Transverse colon (tissue), 3 donors: ENCODE measurements at regions not wholly inside any gene's neighbourhood (a gene's known extent, or its start where the extent isn't known, plus 50 kb on each side); places are given as distances from the start of the nearest gene placed in this dataset.

Experiments used
- EP300 ChIP-seq: sonication (generic); formaldehyde crosslinking; IDR thresholded peaks from one replicate; pipeline ENCODE4 v1.6.1; 2017; ENCODE audit warnings: antibody characterized with exemption, low read depth
- TF ChIP-seq, protein P1 (sequence below), 5 experiments: fragments of 200-600 bp in 3 of 5; fragments of 450-650 bp in 2 of 5; sonication (generic) in 3 of 5; IDR thresholded peaks; 1 replicate in 2 of 5; 2 replicates in 3 of 5; pipeline ENCODE4 v1.5.1; 2016 to 2017; ENCODE audit warnings: antibody characterized with exemption in 5 of 5, inconsistent platforms in 3 of 5, mild to moderate bottlenecking in 2 of 5, moderate library complexity in 1 of 5

DNA sequence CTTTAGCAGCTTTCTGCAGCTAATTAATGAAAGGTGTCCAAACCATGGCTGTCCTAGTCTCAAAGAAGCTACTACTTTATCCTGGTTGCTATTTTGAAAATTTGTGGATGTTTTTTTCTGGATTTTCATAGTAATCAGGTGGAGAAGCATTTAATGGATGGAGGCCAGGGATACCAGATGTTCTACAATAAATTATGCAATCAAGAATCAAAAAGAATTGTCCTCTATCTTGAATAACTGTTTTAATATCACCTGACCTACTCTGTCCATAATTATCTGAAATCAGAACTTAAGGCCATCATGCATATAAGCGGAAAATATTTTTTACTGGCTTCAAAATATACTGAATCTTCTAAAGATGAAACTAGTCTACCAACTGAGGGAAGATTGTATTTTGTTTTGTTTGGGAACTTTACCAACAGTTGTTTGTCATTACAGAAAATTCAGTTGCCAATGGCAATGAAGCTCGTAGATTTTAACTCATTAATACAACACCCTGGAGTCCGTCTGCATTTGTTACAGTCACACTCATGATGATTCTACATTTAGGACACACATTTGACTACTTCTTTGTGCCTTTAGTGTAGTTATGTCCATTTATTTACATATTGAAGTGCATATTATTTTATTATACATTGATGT, 762.3 kb upstream of the GRM7 start:
- TF ChIP-seq, protein P1, sequence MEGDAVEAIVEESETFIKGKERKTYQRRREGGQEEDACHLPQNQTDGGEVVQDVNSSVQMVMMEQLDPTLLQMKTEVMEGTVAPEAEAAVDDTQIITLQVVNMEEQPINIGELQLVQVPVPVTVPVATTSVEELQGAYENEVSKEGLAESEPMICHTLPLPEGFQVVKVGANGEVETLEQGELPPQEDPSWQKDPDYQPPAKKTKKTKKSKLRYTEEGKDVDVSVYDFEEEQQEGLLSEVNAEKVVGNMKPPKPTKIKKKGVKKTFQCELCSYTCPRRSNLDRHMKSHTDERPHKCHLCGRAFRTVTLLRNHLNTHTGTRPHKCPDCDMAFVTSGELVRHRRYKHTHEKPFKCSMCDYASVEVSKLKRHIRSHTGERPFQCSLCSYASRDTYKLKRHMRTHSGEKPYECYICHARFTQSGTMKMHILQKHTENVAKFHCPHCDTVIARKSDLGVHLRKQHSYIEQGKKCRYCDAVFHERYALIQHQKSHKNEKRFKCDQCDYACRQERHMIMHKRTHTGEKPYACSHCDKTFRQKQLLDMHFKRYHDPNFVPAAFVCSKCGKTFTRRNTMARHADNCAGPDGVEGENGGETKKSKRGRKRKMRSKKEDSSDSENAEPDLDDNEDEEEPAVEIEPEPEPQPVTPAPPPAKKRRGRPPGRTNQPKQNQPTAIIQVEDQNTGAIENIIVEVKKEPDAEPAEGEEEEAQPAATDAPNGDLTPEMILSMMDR (IDR thresholded peaks at IDR 0.05): no peak
- no peak for TF ChIP-seq EP300
